SH-SY5Y (cell line): ENCODE measurements at regions not wholly inside any gene's neighbourhood (a gene's known extent, or its start where the extent isn't known, plus 50 kb on each side); places are given as distances from the start of the nearest gene placed in this dataset.

Experiments
- GATA2 ChIP-seq: IDR thresholded peaks from 2 replicates; pipeline ENCODE4 v1.6.1; 2011; ENCODE audit warnings: mild to moderate bottlenecking, low read depth, low read length
- GATA3 ChIP-seq: IDR thresholded peaks from 2 replicates; pipeline ENCODE4 v1.6.1; 2011; ENCODE audit warnings: low read depth, mild to moderate bottlenecking, low read length, moderate library complexity

DNA sequence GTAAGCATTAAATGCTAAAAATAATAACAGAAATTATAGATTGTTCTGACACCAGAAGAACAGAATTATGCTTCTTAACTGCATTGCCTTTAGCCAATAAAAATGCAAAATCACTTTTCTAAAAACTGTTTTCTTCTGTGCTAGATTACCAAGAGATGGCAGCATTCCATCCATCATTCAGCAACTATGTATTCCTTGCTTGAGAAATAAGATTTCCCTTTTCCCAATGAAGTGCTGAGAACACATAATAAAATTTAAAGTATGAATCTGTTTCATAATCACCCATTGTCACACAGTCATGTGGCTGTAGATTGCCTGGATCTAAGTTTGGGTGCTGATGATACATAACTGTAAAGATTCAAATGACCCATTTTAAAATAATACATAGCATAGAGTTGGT is 504.2 kb downstream of the TDRD15 start:
- TF ChIP-seq GATA2 (no peak), GATA3 (no peak)

DNA sequence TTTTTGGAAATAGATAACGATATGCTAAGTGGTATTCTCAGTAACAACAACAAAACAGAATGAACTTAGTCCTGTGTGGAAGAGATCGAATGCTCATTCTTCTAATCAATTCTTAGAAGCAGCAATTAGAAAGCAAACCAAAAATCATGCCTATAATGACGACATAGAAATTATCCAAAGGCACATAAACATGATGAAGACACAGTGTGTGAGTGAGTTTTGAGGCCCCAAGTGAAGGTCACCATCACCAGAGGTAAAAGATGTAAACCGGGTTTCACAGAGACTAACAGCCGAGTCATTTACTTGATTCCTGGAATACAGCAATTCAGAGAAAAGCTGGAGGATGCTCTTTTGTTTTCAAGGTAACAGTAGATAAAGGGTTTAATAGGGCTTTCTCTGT is 509.2 kb downstream of the TDRD15 start:
- TF ChIP-seq GATA2 (no peak), GATA3 (no peak; the same call in 1 of the 2 replicates)

DNA sequence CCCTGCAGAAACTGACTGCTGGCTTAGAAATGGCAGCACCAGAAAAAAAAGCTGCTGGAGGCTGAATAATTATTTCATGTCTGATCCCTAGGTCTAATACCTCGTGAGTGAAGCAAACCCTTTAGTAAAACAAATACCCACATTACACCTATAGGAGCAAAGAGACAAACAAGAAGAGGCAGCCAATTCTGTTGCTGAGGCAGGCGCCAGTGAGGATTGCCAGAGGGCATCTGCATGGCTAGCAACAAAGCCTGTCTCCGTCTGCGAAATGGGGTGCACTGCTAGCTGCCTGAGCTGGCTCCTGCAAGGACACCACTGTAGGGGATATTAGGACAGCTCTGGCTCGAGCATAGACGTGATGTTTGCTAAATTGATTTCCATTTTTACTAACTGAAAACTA is 509.7 kb downstream of the TDRD15 start:
- TF ChIP-seq GATA3 = no peak
- TF ChIP-seq GATA2 = peak; percentile 5; the same call in 1 of the 2 replicates

DNA sequence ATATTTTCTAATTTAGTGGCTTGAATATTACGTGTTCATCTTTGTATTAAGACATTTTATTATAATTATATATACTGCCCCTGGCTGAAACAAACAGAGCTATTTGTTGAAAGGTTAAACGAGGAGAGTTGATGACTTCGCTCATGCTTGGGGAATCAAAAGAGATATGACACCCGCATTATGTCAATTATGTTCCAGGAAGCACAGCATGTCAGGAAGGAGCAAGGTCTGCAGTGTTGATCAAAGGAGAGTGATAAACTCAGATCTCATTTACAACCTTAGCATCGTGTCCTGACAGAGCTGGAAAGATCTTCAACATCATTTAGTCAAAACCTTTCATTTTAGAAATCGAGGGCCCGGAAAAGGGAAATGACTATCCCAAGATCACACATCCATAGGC is 510.1 kb downstream of the TDRD15 start:
- no peak for TF ChIP-seq GATA3
- peak; percentile 64 for TF ChIP-seq GATA2

DNA sequence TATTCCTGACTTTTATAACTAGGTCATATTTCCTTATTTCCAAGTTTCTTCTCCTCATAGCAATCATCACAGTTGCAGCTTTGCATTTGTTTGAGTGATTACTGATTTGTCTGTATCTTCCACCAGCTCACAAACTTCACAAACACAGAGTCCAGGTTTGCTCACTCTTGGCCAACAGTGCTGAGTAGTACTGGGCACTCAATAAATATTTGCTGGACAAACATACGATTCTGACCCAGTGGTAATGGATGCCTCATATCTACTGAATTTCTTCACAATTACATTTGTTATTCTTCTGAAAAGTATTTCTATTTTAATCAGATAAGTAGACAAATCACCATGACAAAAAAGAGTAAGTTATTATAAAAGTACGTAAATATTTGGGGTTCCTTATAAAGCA is 516.3 kb downstream of the TDRD15 start:
- no peak for TF ChIP-seq GATA2
- TF ChIP-seq GATA3 = no peak

DNA sequence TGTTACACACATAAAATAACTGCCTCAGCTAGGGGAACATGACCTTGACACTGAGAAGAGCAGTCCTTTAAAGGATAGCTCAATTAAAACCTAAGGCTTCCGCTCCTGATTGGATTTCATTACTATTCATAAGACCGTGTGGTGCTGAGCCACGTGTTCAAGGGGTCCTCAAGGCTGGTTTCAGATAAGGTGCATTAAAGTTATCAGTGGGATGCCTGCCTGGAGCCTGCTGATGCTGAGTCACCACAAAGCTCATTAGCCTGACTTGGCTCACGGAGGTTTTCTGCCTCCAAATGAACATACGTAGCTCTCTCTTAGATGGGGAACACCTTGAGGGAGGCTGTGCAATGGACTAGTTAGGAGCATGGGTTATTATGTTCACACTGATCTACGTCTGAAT is 518.9 kb downstream of the TDRD15 start:
- TF ChIP-seq GATA3 = no peak
- TF ChIP-seq GATA2 = no peak

DNA sequence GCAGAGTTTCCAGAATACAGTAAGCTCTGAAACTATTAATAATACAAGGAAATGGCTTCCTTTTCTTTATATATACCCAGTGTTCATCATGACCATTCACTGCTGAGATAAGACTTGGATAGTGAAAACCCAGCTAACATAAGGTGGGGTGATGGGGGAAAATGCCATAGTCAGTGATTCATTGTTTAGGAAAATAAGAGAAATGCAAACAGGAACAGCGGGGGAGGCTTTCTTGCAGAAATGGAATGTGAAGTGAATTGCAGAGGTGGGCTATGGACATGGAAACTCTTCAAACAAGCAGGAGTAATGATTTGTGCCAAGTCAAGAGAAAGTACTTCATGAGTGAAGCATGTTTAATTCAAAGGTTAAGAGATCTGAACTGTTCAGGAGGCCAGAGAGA is 519.4 kb downstream of the TDRD15 start:
- TF ChIP-seq GATA3 (no peak), GATA2 (no peak)

DNA sequence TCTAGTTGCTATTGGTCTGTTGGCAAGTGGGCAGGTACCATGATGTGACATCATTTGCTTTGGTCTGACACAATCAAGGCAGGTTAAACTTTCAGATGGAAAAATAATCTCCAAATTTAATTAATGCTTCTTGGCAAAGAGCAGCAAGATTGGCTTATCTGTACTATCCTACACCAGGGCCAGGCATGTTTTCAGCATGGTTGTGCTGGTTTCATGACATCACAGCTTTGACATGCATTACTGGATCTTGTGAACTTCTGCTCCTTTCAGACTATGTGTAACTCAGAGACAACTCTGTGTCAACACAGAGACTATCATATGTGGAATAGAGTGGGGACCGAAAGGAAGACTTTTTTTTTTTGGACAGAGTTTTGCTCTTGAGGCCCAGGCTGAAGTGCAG is 520.5 kb downstream of the TDRD15 start:
- TF ChIP-seq GATA2 (no peak), GATA3 (no peak)

DNA sequence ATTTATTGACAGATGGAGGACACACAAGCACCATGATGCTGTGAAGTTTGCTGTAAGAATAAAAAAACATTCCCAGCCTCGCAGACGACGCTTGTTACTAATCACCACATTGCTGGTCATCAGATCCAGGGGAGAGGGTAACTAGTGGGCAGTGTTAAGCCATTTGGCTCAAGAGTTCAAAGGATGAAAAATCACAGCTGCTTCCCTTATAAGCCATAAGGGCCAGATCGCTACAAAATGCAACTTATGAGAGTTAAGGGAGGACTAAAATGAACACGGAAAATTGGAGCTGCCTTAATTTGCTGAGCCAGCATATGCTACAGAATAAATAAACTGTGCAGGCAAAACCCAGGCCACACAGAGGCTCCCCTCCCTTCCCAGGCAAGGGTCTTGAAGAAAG is 522.6 kb downstream of the TDRD15 start:
- TF ChIP-seq GATA3 = no peak
- TF ChIP-seq GATA2 = no peak

DNA sequence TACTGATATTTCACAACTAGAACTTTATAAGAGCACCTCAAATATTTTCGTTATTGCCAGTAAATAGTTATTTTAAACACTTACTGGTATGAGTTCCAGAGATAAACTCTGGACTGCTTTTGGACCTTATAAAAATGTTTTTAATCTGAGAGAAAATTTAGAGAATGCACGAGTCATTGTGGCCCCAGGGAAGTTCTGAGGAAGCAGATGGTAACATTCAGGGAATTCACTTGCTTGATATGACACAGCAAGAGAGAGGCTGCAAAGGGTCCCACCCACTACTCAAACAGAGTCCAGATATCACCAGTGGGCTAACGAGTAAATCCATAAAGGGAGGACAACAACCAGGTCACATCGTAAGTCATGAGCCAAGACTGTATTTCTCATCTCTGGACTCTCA is 526.8 kb downstream of the TDRD15 start:
- no peak for TF ChIP-seq GATA3
- TF ChIP-seq GATA2 = no peak

DNA sequence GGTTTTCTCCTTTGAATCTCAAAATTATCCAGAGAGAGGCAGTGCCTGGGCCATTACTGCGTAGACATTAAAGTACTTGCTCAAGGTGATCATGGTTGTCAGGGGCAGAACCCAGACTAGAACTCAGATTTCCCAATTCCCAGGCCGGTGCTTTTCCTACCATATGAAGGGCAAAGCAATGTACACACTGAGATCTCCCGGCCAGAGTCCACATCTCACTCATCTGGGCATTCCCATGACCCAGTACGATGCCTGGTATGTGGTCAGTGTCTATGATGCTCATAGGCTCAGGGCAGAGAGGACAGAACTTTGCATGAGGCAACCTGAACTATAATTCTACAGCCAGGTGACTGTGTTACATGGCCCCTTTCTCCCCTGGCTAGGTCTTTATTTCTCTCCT is 531.4 kb downstream of the TDRD15 start:
- TF ChIP-seq GATA2 (no peak), GATA3 (no peak)

DNA sequence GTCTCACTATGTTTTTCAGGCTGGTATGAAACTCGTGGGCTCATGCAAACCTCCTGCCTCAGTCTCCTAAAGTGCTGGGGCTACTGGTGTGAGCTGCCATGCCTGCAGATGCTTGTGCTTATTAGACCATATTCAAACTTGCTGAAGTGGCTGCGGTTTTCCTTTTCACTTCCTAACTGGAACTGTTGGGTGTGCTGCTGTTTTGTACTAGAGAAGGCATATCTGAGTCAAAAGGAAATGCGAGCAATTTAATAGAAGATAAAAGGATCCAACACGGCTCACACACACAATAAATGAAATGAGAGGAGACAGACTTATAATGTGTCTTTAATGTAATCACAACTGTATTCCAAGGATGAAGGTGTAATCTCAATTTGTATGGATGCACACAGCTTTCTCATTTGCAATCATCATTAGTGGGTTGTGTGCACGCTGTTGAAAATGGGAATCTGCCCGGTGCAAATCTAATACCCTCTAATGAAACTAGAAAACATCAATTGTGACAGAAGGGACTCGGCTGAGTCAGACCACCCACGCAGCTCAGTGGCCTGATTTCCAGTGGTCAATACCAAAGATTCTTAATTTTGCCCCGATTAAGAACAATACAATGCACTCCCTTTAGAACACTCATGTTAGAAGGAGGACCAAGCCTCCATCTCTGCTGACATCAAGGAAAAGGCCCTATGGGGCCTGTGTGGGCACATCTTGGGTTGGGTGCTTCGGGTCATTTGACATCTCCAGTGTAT is 532.7 kb downstream of the TDRD15 start:
- TF ChIP-seq GATA3 (no peak), GATA2 (no peak)

DNA sequence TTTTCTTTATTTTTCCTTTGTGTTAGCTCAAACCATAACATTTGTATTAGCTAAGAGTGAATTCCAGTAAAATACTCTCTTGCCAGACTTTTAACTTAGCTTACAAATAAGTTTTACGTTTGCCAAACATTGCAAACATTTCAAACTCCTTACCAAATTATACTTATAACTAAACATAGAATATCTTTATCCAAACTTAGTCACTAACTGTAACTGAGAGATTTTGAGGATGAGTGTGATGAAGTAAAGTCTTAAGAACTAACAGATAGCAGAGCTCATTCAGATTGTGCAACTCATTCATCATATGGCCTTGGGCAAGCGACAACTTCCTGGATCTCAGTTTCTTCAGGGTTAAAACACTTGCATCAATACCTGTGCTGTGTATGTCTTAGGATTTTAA is 533.7 kb downstream of the TDRD15 start:
- no peak for TF ChIP-seq GATA2
- no peak for TF ChIP-seq GATA3

DNA sequence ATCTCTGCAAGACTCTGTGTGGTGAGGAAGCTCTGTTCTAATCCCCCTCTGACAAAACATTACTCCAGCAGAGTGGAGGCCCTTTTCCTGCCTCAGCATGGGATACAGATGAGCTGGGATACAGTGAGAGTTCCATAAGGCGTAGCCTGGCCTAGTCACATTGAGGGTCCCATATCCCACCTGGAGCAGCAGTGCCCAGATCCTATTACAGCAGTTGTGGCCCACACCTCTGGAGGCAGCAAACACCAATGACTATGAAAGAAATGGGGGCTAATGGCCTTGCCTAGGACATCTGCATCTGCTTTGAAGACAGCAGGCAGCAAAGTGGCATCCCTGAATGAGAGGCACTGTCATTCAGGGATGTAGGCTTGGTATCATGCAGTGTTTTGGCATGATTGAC is 534.5 kb downstream of the TDRD15 start:
- TF ChIP-seq GATA2 = no peak
- TF ChIP-seq GATA3 = no peak

DNA sequence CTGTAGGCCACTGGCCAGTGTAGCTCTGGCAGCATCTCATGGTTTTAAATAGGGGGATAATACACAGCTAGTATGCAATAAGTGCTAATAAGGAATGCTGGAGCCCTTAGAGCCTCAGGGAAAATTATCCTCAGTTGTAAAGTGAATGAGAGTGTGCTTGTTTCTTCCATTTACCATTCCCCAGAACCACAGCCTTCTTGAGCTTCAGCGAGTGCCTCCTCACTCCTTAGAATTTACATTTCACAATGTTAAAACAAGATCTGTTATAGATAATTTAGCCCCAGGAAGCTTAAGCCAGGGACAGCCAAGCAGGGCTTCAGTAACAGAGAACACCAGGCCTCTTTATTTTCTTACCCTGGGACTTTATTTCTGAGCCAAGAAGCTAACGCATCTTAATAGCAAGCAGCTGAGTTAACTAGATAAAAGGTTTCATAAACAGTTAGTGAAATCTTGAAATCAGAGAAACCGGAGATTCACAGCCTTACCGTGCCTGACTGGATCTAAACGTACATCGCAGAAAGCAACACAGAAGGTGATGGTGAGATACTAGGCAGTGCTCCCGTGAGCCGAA is 535.2 kb downstream of the TDRD15 start:
- no peak for TF ChIP-seq GATA2
- no peak for TF ChIP-seq GATA3
